ENCODE measurements at regions not wholly inside any gene's neighbourhood (a gene's known extent, or its start where the extent isn't known, plus 50 kb on each side); places are given as distances from the start of the nearest gene placed in this dataset.

- no peak overlapping the region for H3K23ac ChIP-seq (ENCODE audit: insufficient read length)
- H2BK20ac ChIP-seq (ENCODE audit: low read length), result no peak overlapping the region
- no peak overlapping the region for H4K5ac ChIP-seq (ENCODE audit: insufficient read length, low read depth, low read length)
- no peak overlapping the region for H3K18ac ChIP-seq (ENCODE audit: extremely low read depth, low read length)
- no peaks in the 10 kb centered on the region for H3K23me2 ChIP-seq (ENCODE audit: low read depth, low read length)
- no peaks in the 10 kb centered on the region for H3K4me1 ChIP-seq (replicated peaks in 1 of 4; ENCODE audit: control insufficient read depth in 3 of 4, insufficient read depth in 4 of 4, low read length in 3 of 4)
- WGBS, 2 experiments (ENCODE audit: extremely low coverage in 1 of 2, insufficient coverage in 1 of 2, insufficient read length in 1 of 2, insufficient replicate concordance in 2 of 2, low coverage in 1 of 2, low lambda C conversion rate in 2 of 2, missing lambda C conversion rate in 1 of 2), result 89% methylated on average over 6 of the region's 7 CpGs; no CpG with 5 or more reads in 1 of the 2 experiments
- H3K4ac ChIP-seq (replicated peaks; ENCODE audit: insufficient read length, low read depth, low read length), result no peak overlapping the region
- H3K4me3 ChIP-seq (ENCODE audit: extremely low read depth in 1 of 4, insufficient read depth in 2 of 4, low read depth in 3 of 4, low read length in 4 of 4), result no peak overlapping the region
- H3K14ac ChIP-seq (ENCODE audit: insufficient read length), result no peak overlapping the region
- H2AFZ ChIP-seq (ENCODE audit: low read length), result no peak overlapping the region
- ChIA-PET POLR2A (ENCODE audit: partially characterized antibody) (no interaction called here), CTCF (ENCODE audit: partially characterized antibody) (interaction anchor here (0.6 to 2.2 kb wide), 10 partner anchors 10 to 415 kb away, joined by 3 to 11 read pairs (median 4); no protein-coding TSS in a partner anchor)
- H4K91ac ChIP-seq (replicated peaks; ENCODE audit: insufficient read length, low read length), result no peak overlapping the region
- no peak overlapping the region for H2AK5ac ChIP-seq (ENCODE audit: low read depth, low read length)
- no peak overlapping the region for H3K9ac ChIP-seq (replicated peaks in 1 of 4; ENCODE audit: extremely low read depth in 1 of 4, low read depth in 3 of 4, low read length in 3 of 4)
- no peaks in the 10 kb centered on the region for H3K79me2 ChIP-seq (ENCODE audit: control insufficient read depth in 1 of 2, insufficient read depth in 2 of 2, low read length in 2 of 2)
- H3K79me1 ChIP-seq (ENCODE audit: low read depth, low read length), result no peaks in the 10 kb centered on the region
- H3K27me3 ChIP-seq (replicated peaks in 1 of 4; ENCODE audit: control insufficient read depth in 3 of 4, extremely low read depth in 1 of 4, insufficient read depth in 3 of 4, low read length in 3 of 4), result peaks cover 0 to 20% (median 12%) of the 10 kb centered on the region in 4 experiments; a peak in 3 of 7 replicates
- H2BK15ac ChIP-seq (ENCODE audit: low read length), result no peak overlapping the region
- no peaks in the 10 kb centered on the region for H4K20me1 ChIP-seq (replicated peaks in 1 of 2; ENCODE audit: control insufficient read depth in 1 of 2, insufficient read depth in 2 of 2, low read length in 2 of 2)
- H3K36me3 ChIP-seq (ENCODE audit: control insufficient read depth in 2 of 4, insufficient read depth in 4 of 4, low read length in 3 of 4), result no peaks in the 10 kb centered on the region
- H4K8ac ChIP-seq (ENCODE audit: extremely low read depth, insufficient read depth, low read length), result no peak overlapping the region
- no peak for DNase-seq (ENCODE audit: low read depth in 1 of 2, low spot score in 2 of 2)
- H2BK120ac ChIP-seq (replicated peaks; ENCODE audit: low read depth, low read length), result no peak overlapping the region
- no peak overlapping the region for H3K56ac ChIP-seq (replicated peaks; ENCODE audit: insufficient read length, low read depth, low read length)
- H2BK12ac ChIP-seq (ENCODE audit: low read depth, low read length), result no peak overlapping the region
- no peak overlapping the region for H3K27ac ChIP-seq (ENCODE audit: low read depth, low read length)
- H3K9me3 ChIP-seq (ENCODE audit: insufficient read depth in 2 of 2, low read depth in 1 of 2, low read length in 1 of 2), result no peaks in the 10 kb centered on the region
- H3K4me2 ChIP-seq (ENCODE audit: insufficient read depth in 1 of 2, low read depth in 2 of 2, low read length in 2 of 2), result no peak overlapping the region
- no peak overlapping the region for H2BK5ac ChIP-seq (ENCODE audit: low read depth, low read length)
- no peak for FAIRE-seq
- TF ChIP-seq SIX5 (IDR thresholded peaks at IDR 0.05; ENCODE audit: low read depth, low read length), result no peak
- no peak for TF ChIP-seq KDM5A (IDR thresholded peaks at IDR 0.05; ENCODE audit: low read length)
- TF ChIP-seq RXRA (IDR thresholded peaks at IDR 0.05; ENCODE audit: insufficient read depth, low read depth, low read length), result no peak
- TF ChIP-seq BRCA1 (IDR thresholded peaks at IDR 0.05; ENCODE audit: low read depth, low read length), result no peak
- no peak for TF ChIP-seq RFX5 (IDR thresholded peaks at IDR 0.05; ENCODE audit: borderline replicate concordance, low read depth, low read length)
- no peak for TF ChIP-seq CTBP2 (IDR thresholded peaks at IDR 0.05; ENCODE audit: borderline replicate concordance, insufficient read depth, insufficient read length, low read length)
- no peak for TF ChIP-seq HDAC6 (IDR thresholded peaks at IDR 0.05; ENCODE audit: low read depth, low read length)
- TF ChIP-seq BCL11A (IDR thresholded peaks at IDR 0.05; ENCODE audit: low read depth in 2 of 2, low read length in 2 of 2), result no peak
- TF ChIP-seq TAF7 (optimal IDR thresholded peaks at IDR 0.05; ENCODE audit: borderline replicate concordance, low read depth, low read length), result no peak
- TF ChIP-seq POLR2AphosphoS5 (IDR thresholded peaks at IDR 0.05; ENCODE audit: low read depth, low read length), result no peak
- no peak for TF ChIP-seq ASH2L (IDR thresholded peaks at IDR 0.05; ENCODE audit: low read length)
- no peak for TF ChIP-seq MAFK (IDR thresholded peaks at IDR 0.05; ENCODE audit: low read depth, low read length)
- TF ChIP-seq ZNF274 (IDR thresholded peaks at IDR 0.05; ENCODE audit: borderline replicate concordance, extremely low read depth, low read length), result no peak
- no peak for TF ChIP-seq ATF2 (IDR thresholded peaks at IDR 0.05; ENCODE audit: low read length)
These were observed 57.4 kb upstream of the GLI2 start for GRCh38 chr2:120678251-120678650.
